Sigmoid colon (tissue), 4 donors: ENCODE measurements at regions not wholly inside any gene's neighbourhood (a gene's known extent, or its start where the extent isn't known, plus 50 kb on each side); places are given as distances from the start of the nearest gene placed in this dataset.

Experiments
- POLR2AphosphoS5 ChIP-seq, 4 donors: sonication (generic); formaldehyde crosslinking; IDR thresholded peaks; one replicate each; pipeline ENCODE4 v1.6.1; 2017; ENCODE audit warnings: antibody characterized with exemption in 4 of 4
- TF ChIP-seq, protein P1 (sequence below), 4 experiments: fragments of 450-650 bp in 3 of 4; fragments of 200-600 bp in 1 of 4; IDR thresholded peaks; one replicate each; pipeline ENCODE4 v1.5.1; 2016 to 2019; ENCODE audit warnings: antibody characterized with exemption in 4 of 4, mild to moderate bottlenecking in 3 of 4, moderate library complexity in 2 of 4

DNA sequence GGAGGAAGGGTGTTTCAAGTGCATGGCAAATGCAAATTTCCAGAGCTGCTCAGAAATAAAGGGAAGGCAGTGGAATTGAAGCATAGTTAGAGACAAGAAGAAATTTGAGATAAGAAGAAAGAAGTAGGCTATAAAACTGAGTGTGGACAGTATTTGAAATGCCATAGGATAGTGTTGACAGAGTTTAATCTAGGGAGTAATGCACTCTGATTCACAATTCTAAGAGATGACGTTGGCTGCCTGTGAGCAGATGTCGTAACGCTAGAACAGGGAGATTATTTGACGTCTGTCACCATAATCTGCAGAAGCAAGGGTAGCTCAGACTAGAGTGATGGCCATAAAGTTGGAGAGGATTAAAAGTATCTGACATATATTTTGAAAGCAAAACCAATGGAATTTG, 389.9 kb upstream of the KIRREL3 start:
- TF ChIP-seq, protein P1, sequence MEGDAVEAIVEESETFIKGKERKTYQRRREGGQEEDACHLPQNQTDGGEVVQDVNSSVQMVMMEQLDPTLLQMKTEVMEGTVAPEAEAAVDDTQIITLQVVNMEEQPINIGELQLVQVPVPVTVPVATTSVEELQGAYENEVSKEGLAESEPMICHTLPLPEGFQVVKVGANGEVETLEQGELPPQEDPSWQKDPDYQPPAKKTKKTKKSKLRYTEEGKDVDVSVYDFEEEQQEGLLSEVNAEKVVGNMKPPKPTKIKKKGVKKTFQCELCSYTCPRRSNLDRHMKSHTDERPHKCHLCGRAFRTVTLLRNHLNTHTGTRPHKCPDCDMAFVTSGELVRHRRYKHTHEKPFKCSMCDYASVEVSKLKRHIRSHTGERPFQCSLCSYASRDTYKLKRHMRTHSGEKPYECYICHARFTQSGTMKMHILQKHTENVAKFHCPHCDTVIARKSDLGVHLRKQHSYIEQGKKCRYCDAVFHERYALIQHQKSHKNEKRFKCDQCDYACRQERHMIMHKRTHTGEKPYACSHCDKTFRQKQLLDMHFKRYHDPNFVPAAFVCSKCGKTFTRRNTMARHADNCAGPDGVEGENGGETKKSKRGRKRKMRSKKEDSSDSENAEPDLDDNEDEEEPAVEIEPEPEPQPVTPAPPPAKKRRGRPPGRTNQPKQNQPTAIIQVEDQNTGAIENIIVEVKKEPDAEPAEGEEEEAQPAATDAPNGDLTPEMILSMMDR (IDR thresholded peaks at IDR 0.05) = no peak
- TF ChIP-seq POLR2AphosphoS5 (IDR thresholded peaks at IDR 0.05) = no peak
